ENCODE measurements at regions not wholly inside any gene's neighbourhood (a gene's known extent, or its start where the extent isn't known, plus 50 kb on each side); places are given as distances from the start of the nearest gene placed in this dataset.

DNA sequence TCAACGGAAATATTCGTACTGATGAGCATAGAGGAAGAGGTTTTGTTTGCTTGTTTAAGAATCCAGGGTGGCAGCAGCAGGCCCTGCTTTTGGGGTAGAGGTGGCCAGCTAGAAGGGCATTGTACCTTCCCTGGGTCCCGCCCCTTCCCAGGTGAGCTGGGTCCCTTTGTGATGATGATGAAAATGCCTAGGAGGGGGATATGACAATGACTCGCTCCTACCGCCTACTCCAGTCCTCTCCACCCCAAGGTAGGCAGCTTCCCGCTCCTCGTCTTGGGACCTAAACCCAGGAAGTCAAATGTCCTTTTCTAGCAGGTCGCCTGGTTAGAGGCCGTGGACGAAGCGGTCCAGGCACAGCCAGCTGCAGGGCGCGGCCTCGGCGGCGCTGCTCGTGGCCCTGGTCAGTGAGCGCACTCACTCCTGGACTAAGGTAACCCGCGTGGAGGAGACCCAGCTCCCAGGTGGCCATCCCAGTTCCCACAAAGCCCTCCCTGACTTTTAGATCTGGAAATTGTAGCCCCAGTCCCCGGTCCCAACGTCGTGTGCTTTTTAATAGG, 141.4 kb downstream of the LSMEM1 start:
- Mint-ChIP-seq H3K36me3 (ENCODE audit: low read depth) (no peaks in the 10 kb centered on the region), H3K9me3 (peaks cover 6% of the 10 kb centered on the region), H3K4me1 (no peaks in the 10 kb centered on the region), H3K4me3 (no peak overlapping the region), H3K27me3 (no peaks in the 10 kb centered on the region), H3K27ac (no peak overlapping the region)
- intact Hi-C loops (cut with micrococcal nuclease): no loop called here
- DNase-seq: no peak

- no peak overlapping the region for H3K4me3 Mint-ChIP-seq
- DNase-seq: no peak
- no peaks in the 10 kb centered on the region for H3K27me3 Mint-ChIP-seq
- H3K36me3 Mint-ChIP-seq (ENCODE audit: low read depth): no peaks in the 10 kb centered on the region
- no peak overlapping the region for H3K27ac Mint-ChIP-seq
- intact Hi-C loops (cut with micrococcal nuclease): no loop called here
- peaks cover 7% of the 10 kb centered on the region for H3K9me3 Mint-ChIP-seq
- no peaks in the 10 kb centered on the region for H3K4me1 Mint-ChIP-seq
Observed at GRCh38 chr7:112624416-112624815, 143.6 kb downstream of the LSMEM1 start.

DNA sequence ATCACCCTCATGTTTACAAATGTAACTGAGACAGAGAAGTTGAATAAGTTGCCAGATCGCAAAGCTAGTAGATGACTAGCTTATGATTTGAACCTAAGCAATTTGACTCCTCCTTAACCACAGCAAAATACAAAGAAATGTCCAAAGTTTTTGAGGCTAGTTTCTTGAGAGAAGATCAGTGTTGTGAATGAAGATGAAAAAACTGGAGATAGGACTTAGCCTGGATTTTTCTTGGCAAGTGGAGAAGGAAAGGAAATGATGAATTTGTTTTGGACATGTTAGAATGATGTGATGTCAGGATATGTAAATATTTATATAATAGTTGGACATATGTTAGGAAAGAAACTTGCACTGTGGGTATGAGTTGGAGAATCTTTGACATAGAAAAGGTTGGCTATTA, 149.8 kb downstream of the LSMEM1 start:
- no peak for DNase-seq
- Mint-ChIP-seq H3K4me1 (no peaks in the 10 kb centered on the region), H3K9me3 (peaks cover 7% of the 10 kb centered on the region), H3K27ac (no peak overlapping the region), H3K36me3 (ENCODE audit: low read depth) (no peaks in the 10 kb centered on the region), H3K27me3 (no peaks in the 10 kb centered on the region), H3K4me3 (no peak overlapping the region)
- intact Hi-C loops (cut with micrococcal nuclease): no loop called here

- intact Hi-C loops (cut with micrococcal nuclease): no loop called here
- Mint-ChIP-seq H3K4me3 (no peak overlapping the region), H3K9me3 (no peaks in the 10 kb centered on the region), H3K27me3 (no peaks in the 10 kb centered on the region), H3K27ac (no peak overlapping the region), H3K36me3 (ENCODE audit: low read depth) (no peaks in the 10 kb centered on the region), H3K4me1 (no peaks in the 10 kb centered on the region)
- DNase-seq: no peak
Observed at GRCh38 chr7:112634107-112634506, 153.3 kb downstream of the LSMEM1 start.

GRCh38 chr7:112635742-112636141, 154.5 kb downstream of the TMEM168 start:
- intact Hi-C loops (cut with micrococcal nuclease): no loop called here

GRCh38 chr7:112638675-112639400, 151.4 kb downstream of the TMEM168 start:
- Mint-ChIP-seq H3K4me1 (no peaks in the 10 kb centered on the region), H3K27ac (no peak overlapping the region), H3K27me3 (no peaks in the 10 kb centered on the region), H3K4me3 (no peak overlapping the region), H3K36me3 (ENCODE audit: low read depth) (no peaks in the 10 kb centered on the region), H3K9me3 (no peaks in the 10 kb centered on the region)
- intact Hi-C loops (cut with micrococcal nuclease): no loop called here
- DNase-seq: no peak

More at GRCh38 chr7:112635742-112636141, 154.5 kb downstream of the TMEM168 start:
- no peaks in the 10 kb centered on the region for H3K4me1 Mint-ChIP-seq
- H3K9me3 Mint-ChIP-seq: no peaks in the 10 kb centered on the region
- H3K36me3 Mint-ChIP-seq (ENCODE audit: low read depth): no peaks in the 10 kb centered on the region
- no peak overlapping the region for H3K4me3 Mint-ChIP-seq
- no peaks in the 10 kb centered on the region for H3K27me3 Mint-ChIP-seq
- DNase-seq: no peak
- no peak overlapping the region for H3K27ac Mint-ChIP-seq

- H3K9me3 Mint-ChIP-seq: no peaks in the 10 kb centered on the region
- no peak overlapping the region for H3K27ac Mint-ChIP-seq
- H3K4me1 Mint-ChIP-seq: no peaks in the 10 kb centered on the region
- DNase-seq: no peak
- intact Hi-C loops (cut with micrococcal nuclease): no loop called here
- H3K27me3 Mint-ChIP-seq: no peaks in the 10 kb centered on the region
- no peaks in the 10 kb centered on the region for H3K36me3 Mint-ChIP-seq (ENCODE audit: low read depth)
- no peak overlapping the region for H3K4me3 Mint-ChIP-seq
Observed at GRCh38 chr7:112640685-112641084, 149.5 kb downstream of the TMEM168 start.

GRCh38 chr7:112646783-112647182, 143.4 kb downstream of the TMEM168 start:
- Mint-ChIP-seq H3K27ac (no peak overlapping the region), H3K27me3 (no peaks in the 10 kb centered on the region), H3K36me3 (ENCODE audit: low read depth) (no peaks in the 10 kb centered on the region), H3K4me1 (no peaks in the 10 kb centered on the region), H3K9me3 (peaks cover 6% of the 10 kb centered on the region), H3K4me3 (no peak overlapping the region)
- intact Hi-C loops (cut with micrococcal nuclease): no loop called here
- DNase-seq: no peak

DNA sequence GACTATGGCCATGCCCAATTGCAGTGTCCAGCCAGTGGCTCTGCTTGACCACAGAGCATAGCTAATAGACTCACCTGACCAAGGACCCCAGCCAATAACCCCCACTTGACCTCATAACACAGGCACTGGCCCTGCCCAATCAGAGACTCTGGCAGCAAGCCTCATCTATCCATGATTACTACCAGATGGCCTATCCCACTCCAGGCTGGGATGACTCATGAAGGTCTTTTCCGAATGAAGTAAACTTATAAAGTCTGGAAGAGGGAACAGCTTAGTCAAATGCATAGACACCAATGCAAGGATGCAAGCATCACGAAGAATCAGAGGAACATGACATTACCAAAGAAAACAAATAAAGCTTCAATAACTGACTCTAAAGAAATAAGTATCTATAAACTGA, 141.4 kb downstream of the TMEM168 start:
- Mint-ChIP-seq H3K27ac (no peak overlapping the region), H3K9me3 (peaks cover 6% of the 10 kb centered on the region), H3K27me3 (no peaks in the 10 kb centered on the region), H3K4me1 (no peaks in the 10 kb centered on the region), H3K4me3 (no peak overlapping the region), H3K36me3 (ENCODE audit: low read depth) (no peaks in the 10 kb centered on the region)
- DNase-seq: no peak
- intact Hi-C loops (cut with micrococcal nuclease): no loop called here

- Mint-ChIP-seq H3K4me1 (no peaks in the 10 kb centered on the region), H3K9me3 (peaks cover 6% of the 10 kb centered on the region), H3K27ac (no peak overlapping the region), H3K4me3 (no peak overlapping the region), H3K27me3 (no peaks in the 10 kb centered on the region), H3K36me3 (ENCODE audit: low read depth) (no peaks in the 10 kb centered on the region)
- intact Hi-C loops (cut with micrococcal nuclease): no loop called here
- no peak for DNase-seq
Observed at GRCh38 chr7:112649560-112649959, 140.6 kb downstream of the TMEM168 start.

- intact Hi-C loops (cut with micrococcal nuclease): no loop called here
- Mint-ChIP-seq H3K4me1 (no peaks in the 10 kb centered on the region), H3K27ac (no peak overlapping the region), H3K9me3 (no peaks in the 10 kb centered on the region), H3K4me3 (no peak overlapping the region), H3K36me3 (ENCODE audit: low read depth) (no peaks in the 10 kb centered on the region), H3K27me3 (no peaks in the 10 kb centered on the region)
- no peak for DNase-seq
Observed at GRCh38 chr7:112654322-112655216, 135.6 kb downstream of the TMEM168 start.

DNA sequence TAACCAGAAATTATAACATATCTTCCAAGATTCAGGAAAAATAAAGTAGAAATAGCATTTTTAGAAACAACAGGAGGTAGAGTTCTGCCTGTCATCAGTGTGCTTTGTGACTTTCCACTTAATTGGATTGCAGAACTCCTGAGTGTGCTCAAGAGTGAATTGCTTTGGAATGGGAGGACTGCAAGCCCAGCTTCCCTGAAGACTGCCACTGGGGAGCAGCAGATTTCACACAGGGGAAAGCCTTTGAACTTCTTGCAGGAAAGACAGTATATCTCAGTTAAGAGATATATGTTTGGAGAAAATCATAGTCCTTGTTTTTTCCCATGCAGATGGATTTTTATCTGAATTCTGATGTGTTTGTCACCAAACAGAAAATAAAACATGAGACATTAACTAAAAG, 124.5 kb downstream of the TMEM168 start:
- intact Hi-C loops (cut with micrococcal nuclease): no loop called here
- H3K4me1 Mint-ChIP-seq: no peaks in the 10 kb centered on the region
- H3K27ac Mint-ChIP-seq: no peak overlapping the region
- H3K4me3 Mint-ChIP-seq: no peak overlapping the region
- no peak for DNase-seq
- no peaks in the 10 kb centered on the region for H3K27me3 Mint-ChIP-seq
- H3K36me3 Mint-ChIP-seq (ENCODE audit: low read depth): no peaks in the 10 kb centered on the region
- peaks cover 4% of the 10 kb centered on the region for H3K9me3 Mint-ChIP-seq

DNA sequence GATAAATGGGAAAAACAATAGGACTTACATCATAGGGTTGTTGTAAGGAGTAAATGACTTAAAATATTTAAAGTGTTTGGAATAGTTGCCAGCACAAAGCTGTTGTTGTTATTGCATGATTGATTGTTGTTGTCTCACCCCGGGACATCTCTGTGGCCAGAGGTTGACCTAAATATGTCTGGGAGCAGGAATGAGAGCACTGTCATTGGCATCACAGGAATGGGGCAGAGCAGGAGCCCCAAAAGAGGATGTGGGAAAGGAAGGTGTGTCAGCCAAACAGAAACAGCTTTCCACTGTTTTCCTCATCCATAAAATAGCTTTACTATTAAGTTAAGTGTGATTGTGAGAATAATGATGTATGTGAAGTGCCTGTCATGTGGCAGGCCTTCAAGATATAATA, 121.6 kb downstream of the TMEM168 start:
- no peaks in the 10 kb centered on the region for H3K27me3 Mint-ChIP-seq
- DNase-seq: no peak
- no peaks in the 10 kb centered on the region for H3K9me3 Mint-ChIP-seq
- H3K4me1 Mint-ChIP-seq: no peaks in the 10 kb centered on the region
- no peak overlapping the region for H3K4me3 Mint-ChIP-seq
- H3K27ac Mint-ChIP-seq: no peak overlapping the region
- intact Hi-C loops (cut with micrococcal nuclease): no loop called here
- no peaks in the 10 kb centered on the region for H3K36me3 Mint-ChIP-seq (ENCODE audit: low read depth)

DNA sequence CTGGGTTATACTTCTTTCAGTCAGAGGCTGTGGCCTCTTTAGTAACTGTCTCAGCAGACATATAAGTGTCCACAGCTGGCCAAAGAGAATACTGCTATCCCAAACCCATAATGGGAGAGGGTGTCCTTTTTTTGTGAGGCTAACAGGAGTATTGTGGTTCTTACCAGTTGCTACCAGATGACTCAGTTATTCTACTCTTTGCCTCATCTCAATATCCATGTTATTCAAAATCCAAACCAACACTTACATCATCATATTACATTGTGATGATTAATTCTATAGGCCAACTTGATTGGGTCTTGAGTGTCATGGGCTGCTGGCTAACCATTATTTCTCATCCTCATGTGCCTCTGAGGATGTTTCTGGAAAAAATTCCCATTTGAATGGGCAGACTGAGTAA, 120.9 kb downstream of the TMEM168 start:
- DNase-seq: no peak
- intact Hi-C loops (cut with micrococcal nuclease): no loop called here
- Mint-ChIP-seq H3K9me3 (no peaks in the 10 kb centered on the region), H3K4me3 (no peak overlapping the region), H3K4me1 (no peaks in the 10 kb centered on the region), H3K27me3 (peaks cover 2% of the 10 kb centered on the region), H3K36me3 (ENCODE audit: low read depth) (no peaks in the 10 kb centered on the region), H3K27ac (no peak overlapping the region)

Data from activated CD4-positive, alpha-beta T cell treated with anti-CD3 and anti-CD28 coated beads, Interleukin-2, amount 10 ng/mL, durations not matched to agents 24 days and 14 days (primary cell).